ENCODE measurements at regions not wholly inside any gene's neighbourhood (a gene's known extent, or its start where the extent isn't known, plus 50 kb on each side); places are given as distances from the start of the nearest gene placed in this dataset.

GRCh38 chr5:163366757-163367156 is 70.6 kb upstream of the CCNG1 start:
- no peak overlapping the region for H3K27ac ChIP-seq
- intact Hi-C loops (cut with DNase I; ENCODE audit: low total_unique reads): no loop called here
- H3K4me3 ChIP-seq: no peak overlapping the region
- no peaks in the 10 kb centered on the region for H3K4me1 ChIP-seq
- TF ChIP-seq POLR2A (IDR thresholded peaks at IDR 0.05): no peak
- no peak for TF ChIP-seq POLR2AphosphoS5 (IDR thresholded peaks at IDR 0.05)
- no peak for TF ChIP-seq CTCF (IDR thresholded peaks at IDR 0.05)
- H3K9me3 ChIP-seq: no peaks in the 10 kb centered on the region
- DNase-seq (ENCODE audit: low spot score in 2 of 2): no peak
- H3K36me3 ChIP-seq: no peaks in the 10 kb centered on the region
- no peaks in the 10 kb centered on the region for H3K27me3 ChIP-seq

GRCh38 chr5:163369776-163370385 is 67.5 kb upstream of the CCNG1 start:
- Histone ChIP-seq H3K27me3 (no peaks in the 10 kb centered on the region), H3K4me1 (no peaks in the 10 kb centered on the region), H3K27ac (no peak overlapping the region), H3K9me3 (no peaks in the 10 kb centered on the region), H3K36me3 (no peaks in the 10 kb centered on the region), H3K4me3 (no peak overlapping the region)
- intact Hi-C loops (cut with DNase I; ENCODE audit: low total_unique reads): no loop called here
- DNase-seq (ENCODE audit: low spot score in 2 of 2): no peak
- TF ChIP-seq CTCF (IDR thresholded peaks at IDR 0.05): no peak
- no peak for TF ChIP-seq POLR2A (IDR thresholded peaks at IDR 0.05)
- no peak for TF ChIP-seq POLR2AphosphoS5 (IDR thresholded peaks at IDR 0.05)

GRCh38 chr5:163373436-163374084 is 63.8 kb upstream of the CCNG1 start:
- no peaks in the 10 kb centered on the region for H3K9me3 ChIP-seq
- intact Hi-C loops (cut with DNase I; ENCODE audit: low total_unique reads): no loop called here
- H3K36me3 ChIP-seq: no peaks in the 10 kb centered on the region
- H3K27ac ChIP-seq: no peak overlapping the region
- H3K27me3 ChIP-seq: no peaks in the 10 kb centered on the region
- no peak for TF ChIP-seq POLR2A (IDR thresholded peaks at IDR 0.05)
- TF ChIP-seq CTCF (IDR thresholded peaks at IDR 0.05): no peak
- TF ChIP-seq POLR2AphosphoS5 (IDR thresholded peaks at IDR 0.05): no peak
- no peaks in the 10 kb centered on the region for H3K4me1 ChIP-seq
- no peak overlapping the region for H3K4me3 ChIP-seq
- no peak for DNase-seq (ENCODE audit: low spot score in 2 of 2)

GRCh38 chr5:163377982-163378381 is 59.4 kb upstream of the CCNG1 start:
- no peaks in the 10 kb centered on the region for H3K9me3 ChIP-seq
- H3K27me3 ChIP-seq: no peaks in the 10 kb centered on the region
- intact Hi-C loops (cut with DNase I; ENCODE audit: low total_unique reads): no loop called here
- H3K36me3 ChIP-seq: no peaks in the 10 kb centered on the region
- no peak for DNase-seq (ENCODE audit: low spot score in 2 of 2)
- TF ChIP-seq POLR2AphosphoS5 (IDR thresholded peaks at IDR 0.05) (no peak), CTCF (IDR thresholded peaks at IDR 0.05) (no peak), POLR2A (IDR thresholded peaks at IDR 0.05) (no peak)
- no peak overlapping the region for H3K4me3 ChIP-seq
- no peak overlapping the region for H3K27ac ChIP-seq
- H3K4me1 ChIP-seq: no peaks in the 10 kb centered on the region

GRCh38 chr5:163379298-163380155 is 57.9 kb upstream of the CCNG1 start:
- DNase-seq (ENCODE audit: low spot score in 2 of 2): no peak
- no peaks in the 10 kb centered on the region for H3K36me3 ChIP-seq
- TF ChIP-seq CTCF (IDR thresholded peaks at IDR 0.05): no peak
- TF ChIP-seq POLR2A (IDR thresholded peaks at IDR 0.05): no peak
- no peak for TF ChIP-seq POLR2AphosphoS5 (IDR thresholded peaks at IDR 0.05)
- no peak overlapping the region for H3K4me3 ChIP-seq
- H3K27ac ChIP-seq: no peak overlapping the region
- intact Hi-C loops (cut with DNase I; ENCODE audit: low total_unique reads): no loop called here
- H3K27me3 ChIP-seq: no peaks in the 10 kb centered on the region
- no peaks in the 10 kb centered on the region for H3K4me1 ChIP-seq
- no peaks in the 10 kb centered on the region for H3K9me3 ChIP-seq

All from breast epithelium (tissue), 4 donors.